ENCODE measurements at regions not wholly inside any gene's neighbourhood (a gene's known extent, or its start where the extent isn't known, plus 50 kb on each side); places are given as distances from the start of the nearest gene placed in this dataset.

DNA sequence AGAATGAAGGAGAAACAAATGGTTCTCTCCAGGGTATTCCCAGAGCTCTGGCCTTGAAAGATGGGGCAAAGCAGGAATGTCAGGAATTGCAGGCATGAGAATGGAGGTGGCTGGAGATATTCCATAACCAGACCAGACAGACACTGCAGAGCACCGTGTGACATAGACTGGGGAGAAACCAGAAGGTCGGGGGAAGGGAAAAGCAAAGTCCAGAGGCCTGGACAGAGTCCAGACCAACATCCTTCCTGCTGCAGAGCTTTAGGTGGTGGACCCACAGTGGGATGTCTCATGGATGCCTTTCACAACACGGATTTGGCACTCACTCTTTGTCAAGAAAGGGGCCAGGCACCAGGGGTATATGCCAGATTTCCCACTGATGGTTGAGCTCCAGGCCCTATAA lies 177.2 kb upstream of the INHBA start:
- TF ChIP-seq BACH2 (CRISPR knock-in tag; IDR thresholded peaks at IDR 0.05; ENCODE audit: borderline replicate concordance) (no peak), ZFP3 (CRISPR knock-in tag; IDR thresholded peaks at IDR 0.05) (no peak), ESRRG (CRISPR knock-in tag; IDR thresholded peaks at IDR 0.05) (no peak), GLIS3 (CRISPR knock-in tag; IDR thresholded peaks at IDR 0.05) (no peak), ZFP30 (CRISPR knock-in tag; IDR thresholded peaks at IDR 0.05) (no peak), ZNF565 (CRISPR knock-in tag; conservative IDR thresholded peaks at IDR 0.05; ENCODE audit: low read depth) (no peak), CSDC2 (CRISPR knock-in tag; IDR thresholded peaks at IDR 0.05) (peak; percentile 92; the same call in 1 of the 2 replicates), RARB (CRISPR knock-in tag; IDR thresholded peaks at IDR 0.05) (no peak), ZNF70 (CRISPR knock-in tag; IDR thresholded peaks at IDR 0.05) (no peak)

Measured in SK-N-SH treated with all-trans-retinoic acid at 6 μM for 48 hours (cell line).